ENCODE measurements at regions not wholly inside any gene's neighbourhood (a gene's known extent, or its start where the extent isn't known, plus 50 kb on each side); places are given as distances from the start of the nearest gene placed in this dataset.

DNA sequence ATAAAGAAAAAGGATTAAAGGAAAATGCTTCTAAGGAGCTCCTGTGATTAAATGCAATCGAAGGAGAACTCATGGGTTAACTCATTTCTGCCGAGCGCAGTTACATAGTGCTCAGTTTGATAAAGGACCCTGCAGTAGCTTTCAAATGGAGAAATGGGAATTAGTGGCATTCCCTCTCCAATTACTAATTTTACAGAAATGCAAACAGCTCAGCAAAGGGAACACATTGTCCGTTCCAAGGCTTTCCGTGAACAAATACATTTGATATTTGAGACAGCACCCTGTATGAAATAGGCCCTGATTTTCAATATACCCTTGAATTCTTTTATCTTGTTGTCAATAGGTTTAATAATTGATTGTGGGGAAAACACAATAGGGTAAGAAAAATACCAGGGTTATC lies 375.9 kb upstream of the TSHZ2 start:
- no peak overlapping the region for H3K4me3 ChIP-seq (ENCODE audit: low read depth, low read length)
- TF ChIP-seq, protein P1, sequence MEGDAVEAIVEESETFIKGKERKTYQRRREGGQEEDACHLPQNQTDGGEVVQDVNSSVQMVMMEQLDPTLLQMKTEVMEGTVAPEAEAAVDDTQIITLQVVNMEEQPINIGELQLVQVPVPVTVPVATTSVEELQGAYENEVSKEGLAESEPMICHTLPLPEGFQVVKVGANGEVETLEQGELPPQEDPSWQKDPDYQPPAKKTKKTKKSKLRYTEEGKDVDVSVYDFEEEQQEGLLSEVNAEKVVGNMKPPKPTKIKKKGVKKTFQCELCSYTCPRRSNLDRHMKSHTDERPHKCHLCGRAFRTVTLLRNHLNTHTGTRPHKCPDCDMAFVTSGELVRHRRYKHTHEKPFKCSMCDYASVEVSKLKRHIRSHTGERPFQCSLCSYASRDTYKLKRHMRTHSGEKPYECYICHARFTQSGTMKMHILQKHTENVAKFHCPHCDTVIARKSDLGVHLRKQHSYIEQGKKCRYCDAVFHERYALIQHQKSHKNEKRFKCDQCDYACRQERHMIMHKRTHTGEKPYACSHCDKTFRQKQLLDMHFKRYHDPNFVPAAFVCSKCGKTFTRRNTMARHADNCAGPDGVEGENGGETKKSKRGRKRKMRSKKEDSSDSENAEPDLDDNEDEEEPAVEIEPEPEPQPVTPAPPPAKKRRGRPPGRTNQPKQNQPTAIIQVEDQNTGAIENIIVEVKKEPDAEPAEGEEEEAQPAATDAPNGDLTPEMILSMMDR (IDR thresholded peaks at IDR 0.05; ENCODE audit: insufficient read depth, low read depth, low read length), result no peak
- no peak for DNase-seq (ENCODE audit: low read depth)

DNA sequence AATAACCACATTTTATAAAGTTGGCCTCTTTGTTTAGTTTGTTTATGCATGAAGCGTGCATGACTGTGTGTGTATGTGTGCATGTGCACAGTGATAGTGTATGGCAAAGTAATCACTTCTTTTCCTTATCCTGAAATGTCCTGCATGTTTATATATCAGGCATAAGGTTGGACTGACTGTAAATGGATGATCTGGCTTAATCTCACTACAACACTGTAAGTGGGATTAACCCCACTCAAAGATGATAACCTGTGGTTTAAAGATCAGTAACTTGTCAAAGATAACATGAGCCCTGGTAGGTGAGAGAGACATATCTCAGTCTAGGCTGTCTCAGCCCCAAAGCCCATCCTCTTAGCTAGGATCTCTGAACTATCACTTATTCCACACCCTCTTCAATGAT lies 376.6 kb upstream of the TSHZ2 start:
- peak; percentile 28 for DNase-seq (ENCODE audit: low read depth)
- H3K4me3 ChIP-seq (ENCODE audit: low read depth, low read length), result no peak overlapping the region
- TF ChIP-seq, protein P1 (IDR thresholded peaks at IDR 0.05; ENCODE audit: insufficient read depth, low read depth, low read length), result no peak

DNA sequence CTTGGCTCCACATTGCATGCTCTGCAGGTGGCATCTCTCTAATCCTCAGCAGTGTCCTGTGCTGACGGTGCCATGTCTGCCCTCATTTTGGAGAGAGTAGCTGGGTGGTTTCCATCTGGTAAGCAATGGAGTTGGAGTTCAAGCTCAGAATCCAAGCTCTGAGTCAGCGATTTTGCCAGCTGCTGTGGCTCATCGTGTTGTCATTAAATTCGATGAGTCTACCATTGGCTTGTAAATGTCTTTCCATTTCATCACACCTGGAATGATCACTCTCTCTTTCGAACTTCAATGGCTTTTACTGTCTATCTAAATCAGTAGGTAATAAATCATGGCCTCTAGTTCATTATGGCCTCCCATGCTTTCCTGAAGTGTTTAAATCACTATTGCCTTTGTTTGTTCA lies 378.5 kb upstream of the TSHZ2 start:
- TF ChIP-seq, protein P1 (IDR thresholded peaks at IDR 0.05; ENCODE audit: insufficient read depth, low read depth, low read length), result no peak
- no peak overlapping the region for H3K4me3 ChIP-seq (ENCODE audit: low read depth, low read length)
- no peak for DNase-seq (ENCODE audit: low read depth)

DNA sequence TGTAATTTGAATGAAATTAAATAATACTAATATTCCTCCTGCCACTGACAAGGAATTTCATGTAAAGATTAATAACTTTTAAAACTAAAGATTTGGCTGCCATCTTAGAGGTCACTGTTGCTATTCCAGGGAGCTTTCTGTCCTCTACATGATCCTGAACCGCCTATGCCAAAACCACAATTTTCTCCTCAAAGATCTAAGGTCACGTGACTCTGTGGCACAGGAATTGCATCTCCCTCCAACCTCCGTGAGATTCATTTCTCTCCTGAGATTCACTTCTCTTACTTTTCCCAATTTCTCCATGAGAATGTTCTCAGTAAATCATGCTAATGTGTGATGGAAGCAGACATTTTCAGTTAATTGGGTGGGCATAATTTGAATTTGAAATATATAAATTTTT lies 379.6 kb upstream of the TSHZ2 start:
- H3K4me3 ChIP-seq (ENCODE audit: low read depth, low read length), result no peak overlapping the region
- no peak for DNase-seq (ENCODE audit: low read depth)

DNA sequence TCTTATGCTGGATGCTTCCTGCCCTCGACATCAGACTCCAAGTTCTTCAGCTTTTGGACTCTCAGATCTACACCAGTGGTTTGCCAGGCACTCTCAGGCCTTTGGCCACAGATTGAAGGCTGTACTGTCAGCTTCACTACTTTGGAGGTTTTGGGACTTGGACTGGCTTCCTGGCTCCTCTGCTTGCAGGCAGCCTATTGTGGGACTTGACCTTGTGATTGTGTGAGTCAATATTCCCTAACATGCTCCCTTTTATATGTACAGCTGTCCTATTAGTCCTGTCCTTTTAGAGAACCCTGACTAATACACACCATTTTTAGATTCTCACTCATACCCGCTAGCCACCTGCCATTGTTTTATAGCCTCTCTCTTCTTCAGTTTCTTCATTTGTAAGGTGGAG lies 382.1 kb upstream of the TSHZ2 start:
- no peak overlapping the region for H3K4me3 ChIP-seq (ENCODE audit: low read depth, low read length)
- TF ChIP-seq, protein P1 (IDR thresholded peaks at IDR 0.05; ENCODE audit: insufficient read depth, low read depth, low read length), result no peak
- no peak for DNase-seq (ENCODE audit: low read depth)

More for the DNA sequence above, 379.6 kb upstream of the TSHZ2 start:
- TF ChIP-seq, protein P1 (IDR thresholded peaks at IDR 0.05; ENCODE audit: insufficient read depth, low read depth, low read length), result no peak

DNA sequence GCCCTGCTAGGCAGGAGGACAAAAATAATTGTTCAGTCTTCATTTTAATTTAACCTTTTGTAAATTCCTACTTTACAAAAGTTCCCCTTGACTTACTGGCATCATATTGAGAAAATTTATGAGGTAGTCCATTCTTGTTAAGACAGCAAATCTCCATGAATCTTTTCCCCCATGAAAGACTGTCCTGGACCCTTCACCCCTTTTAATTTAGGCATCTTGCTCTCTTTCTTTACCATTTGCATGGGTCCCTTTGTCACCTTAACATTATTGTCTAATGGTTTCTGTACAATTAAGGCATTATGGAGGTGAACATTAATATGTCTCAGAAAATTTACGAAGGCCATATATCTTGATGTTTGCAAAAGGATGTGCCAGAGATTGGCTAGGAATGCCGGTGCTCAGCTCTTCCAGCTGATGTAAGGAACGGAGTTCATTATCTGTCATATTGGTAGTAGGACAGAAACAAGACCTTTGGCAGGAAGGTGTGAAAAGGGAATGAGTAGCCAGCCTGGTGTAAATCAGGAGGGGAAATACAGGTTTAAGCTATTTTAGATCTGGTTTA lies 382.8 kb upstream of the TSHZ2 start:
- no peak for DNase-seq (ENCODE audit: low read depth)
- TF ChIP-seq, protein P1 (IDR thresholded peaks at IDR 0.05; ENCODE audit: insufficient read depth, low read depth, low read length), result no peak
- H3K4me3 ChIP-seq (ENCODE audit: low read depth, low read length), result no peak overlapping the region

DNA sequence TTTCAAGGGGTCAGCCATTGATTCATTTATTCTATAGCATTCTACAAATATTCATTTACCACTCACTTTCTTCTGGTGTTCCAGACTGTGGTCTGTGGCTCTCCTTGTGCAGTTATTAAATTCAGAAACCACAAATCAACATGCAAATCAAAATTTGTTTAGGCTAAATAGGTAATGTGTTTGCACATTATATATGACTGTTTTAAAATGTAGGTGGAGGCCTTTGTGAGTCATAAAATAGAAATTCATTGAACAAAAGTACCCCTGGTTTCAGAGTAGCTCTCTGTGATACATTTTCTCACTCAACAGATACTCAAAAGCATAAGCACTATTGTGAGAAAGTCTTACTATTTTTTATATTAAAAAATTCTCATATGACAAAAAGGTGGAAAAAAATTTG lies 385.5 kb upstream of the TSHZ2 start:
- TF ChIP-seq, protein P1 (IDR thresholded peaks at IDR 0.05; ENCODE audit: insufficient read depth, low read depth, low read length), result no peak
- no peak overlapping the region for H3K4me3 ChIP-seq (ENCODE audit: low read depth, low read length)
- no peak for DNase-seq (ENCODE audit: low read depth)
